Neural cell (in vitro differentiated cells): ENCODE measurements at regions not wholly inside any gene's neighbourhood (a gene's known extent, or its start where the extent isn't known, plus 50 kb on each side); places are given as distances from the start of the nearest gene placed in this dataset.

Experiments
- H2AFZ ChIP-seq: fragments of 200-600, 300-800 bp; sonication (generic), shearing (Covaris generic); 2 replicates; pipeline ENCODE4 v1.6.0; 2014; ENCODE audit warnings: low read depth, mild to moderate bottlenecking, antibody characterized with exemption, low read length, moderate library complexity
- H3F3A ChIP-seq: fragments of 200-600 bp; shearing (Covaris generic); 2 replicates; pipeline ENCODE4 v1.6.1; 2016; ENCODE audit warnings: mild to moderate bottlenecking, moderate library complexity, mixed read lengths, antibody characterized with exemption, low read length; ENCODE audit not compliant: insufficient read depth, poor library complexity, severe bottlenecking
- H3K27ac ChIP-seq: fragments of 200-600, 300-800 bp; sonication (generic), shearing (Covaris generic); 2 replicates; pipeline ENCODE4 v1.5.1; 2014; ENCODE audit warnings: mild to moderate bottlenecking, low read length, moderate library complexity
- H3K27me3 ChIP-seq: fragments of 300-800, 200-600 bp; sonication (generic), shearing (Covaris generic); 2 replicates; pipeline ENCODE4 v1.6.0; 2014; ENCODE audit warnings: mild to moderate bottlenecking, low read depth, low read length, moderate library complexity; ENCODE audit not compliant: insufficient read depth
- H3K36me3 ChIP-seq: fragments of 300-800, 200-600 bp; sonication (generic), shearing (Covaris generic); 2 replicates; pipeline ENCODE4 v1.5.1; 2014; ENCODE audit warnings: mild to moderate bottlenecking, antibody characterized with exemption, low read length, moderate library complexity; ENCODE audit not compliant: insufficient read depth
- H3K4me2 ChIP-seq: fragments of 300-800, 200-600 bp; sonication (generic), shearing (Covaris generic); 2 replicates; pipeline ENCODE4 v1.6.0; 2014; ENCODE audit warnings: mild to moderate bottlenecking, low read length
- H3K4me3 ChIP-seq: fragments of 300-800, 200-600 bp; sonication (generic), shearing (Covaris generic); 2 replicates; pipeline ENCODE4 v1.5.1; 2014; ENCODE audit warnings: mild to moderate bottlenecking, low read length, moderate library complexity
- H3K79me2 ChIP-seq: fragments of 200-600 bp; shearing (Covaris generic); replicated peaks from 2 replicates; pipeline ENCODE4 v1.6.0; 2014; ENCODE audit warnings: mild to moderate bottlenecking, low read length, moderate library complexity; ENCODE audit not compliant: insufficient read depth
- H3K9ac ChIP-seq: fragments of 300-800, 200-600 bp; sonication (generic), shearing (Covaris generic); 2 replicates; pipeline ENCODE4 v1.6.1; 2016; ENCODE audit warnings: mild to moderate bottlenecking, low read length, mixed read lengths
- H3K9me2 ChIP-seq: fragments of 200-600 bp; shearing (Covaris generic); 2 replicates; pipeline ENCODE4 v1.6.1; 2016; ENCODE audit warnings: mild to moderate bottlenecking, low read length, mixed read lengths; ENCODE audit not compliant: insufficient read depth
- H3K9me3 ChIP-seq: fragments of 200-600, 300-800 bp; sonication (generic), shearing (Covaris generic); 2 replicates; pipeline ENCODE4 v1.6.1; 2016; ENCODE audit warnings: mild to moderate bottlenecking, mixed run types, low read length, moderate library complexity, mixed read lengths
- H4K20me1 ChIP-seq: fragments of 200-600 bp; shearing (Covaris generic); 2 replicates; pipeline ENCODE4 v1.6.1; 2016; ENCODE audit warnings: mild to moderate bottlenecking, mixed run types; ENCODE audit not compliant: insufficient read depth
- CTCF ChIP-seq: fragments of 450-650 bp; IDR thresholded peaks from 2 replicates; pipeline ENCODE4 v1.5.1; 2014; ENCODE audit warnings: antibody characterized with exemption, mild to moderate bottlenecking, moderate library complexity; ENCODE audit not compliant: poor library complexity, severe bottlenecking
- EP300 ChIP-seq: fragments of 450-650 bp; conservative IDR thresholded peaks from 2 replicates; pipeline ENCODE4 v1.6.1; 2014; ENCODE audit warnings: antibody characterized with exemption, mild to moderate bottlenecking, moderate library complexity; ENCODE audit not compliant: poor library complexity, severe bottlenecking
- EZH2 ChIP-seq: fragments of 200-600, 300-800 bp; shearing (Covaris generic), sonication (generic); IDR thresholded peaks from 2 replicates; pipeline ENCODE4 v1.6.1; 2014; ENCODE audit warnings: antibody characterized with exemption, low read length, borderline replicate concordance, mild to moderate bottlenecking; ENCODE audit not compliant: insufficient read depth, poor library complexity, severe bottlenecking
- MXI1 ChIP-seq: fragments of 450-650 bp; conservative IDR thresholded peaks from 2 replicates; pipeline ENCODE4 v1.6.1; 2014; ENCODE audit warnings: antibody characterized with exemption, mild to moderate bottlenecking; ENCODE audit not compliant: poor library complexity, severe bottlenecking
- POLR2AphosphoS5 ChIP-seq: IDR thresholded peaks from 2 replicates; pipeline ENCODE4 v1.6.1; 2012
- RAD21 ChIP-seq: fragments of 450-650 bp; conservative IDR thresholded peaks from 2 replicates; pipeline ENCODE4 v1.6.1; 2014; ENCODE audit warnings: antibody characterized with exemption, mild to moderate bottlenecking, moderate library complexity
- REST ChIP-seq: IDR thresholded peaks from 2 replicates; pipeline ENCODE4 v1.6.1; 2012; ENCODE audit warnings: borderline replicate concordance
- SMC3 ChIP-seq: fragments of 450-650 bp; conservative IDR thresholded peaks from 2 replicates; pipeline ENCODE4 v1.6.1; 2014; ENCODE audit warnings: antibody characterized with exemption, mild to moderate bottlenecking, moderate library complexity; ENCODE audit not compliant: poor library complexity
- TAF1 ChIP-seq: IDR thresholded peaks from 2 replicates; pipeline ENCODE4 v1.6.1; 2012; ENCODE audit warnings: low read depth

- Histone ChIP-seq H3K9me2 (no peaks in the 10 kb centered on the region), H3F3A (no peaks in the 10 kb centered on the region), H3K79me2 (no peaks in the 10 kb centered on the region), H4K20me1 (no peaks in the 10 kb centered on the region), H3K4me2 (no peak overlapping the region), H3K4me3 (no peak overlapping the region), H3K9ac (no peak overlapping the region), H3K27ac (no peak overlapping the region), H3K36me3 (no peaks in the 10 kb centered on the region), H3K9me3 (no peaks in the 10 kb centered on the region), H2AFZ (no peak overlapping the region), H3K27me3 (no peaks in the 10 kb centered on the region)
- no peak for TF ChIP-seq MXI1
- no peak for TF ChIP-seq REST
- TF ChIP-seq TAF1, result no peak
- no peak for TF ChIP-seq EP300
- TF ChIP-seq RAD21, result no peak
- TF ChIP-seq CTCF, result no peak
- no peak for TF ChIP-seq EZH2
- TF ChIP-seq POLR2AphosphoS5, result no peak
- no peak for TF ChIP-seq SMC3
These were observed 703.5 kb upstream of the PABPC4L start for GRCh38 chr4:134905061-134905460.

- no peak overlapping the region for H3K4me2 ChIP-seq
- TF ChIP-seq SMC3, result no peak
- no peak for TF ChIP-seq REST
- no peak for TF ChIP-seq TAF1
- no peak for TF ChIP-seq RAD21
- TF ChIP-seq CTCF, result no peak
- no peak for TF ChIP-seq MXI1
- no peak for TF ChIP-seq EZH2
- TF ChIP-seq EP300, result no peak
- no peak for TF ChIP-seq POLR2AphosphoS5
- no peak overlapping the region for H2AFZ ChIP-seq
- H3K9me3 ChIP-seq, result no peaks in the 10 kb centered on the region
- H3K27ac ChIP-seq, result no peak overlapping the region
- no peaks in the 10 kb centered on the region for H3K27me3 ChIP-seq
- no peaks in the 10 kb centered on the region for H3K79me2 ChIP-seq
- H3K4me3 ChIP-seq, result no peak overlapping the region
- no peak overlapping the region for H3K9ac ChIP-seq
- no peaks in the 10 kb centered on the region for H4K20me1 ChIP-seq
- H3K36me3 ChIP-seq, result no peaks in the 10 kb centered on the region
- H3F3A ChIP-seq, result no peaks in the 10 kb centered on the region
- H3K9me2 ChIP-seq, result no peaks in the 10 kb centered on the region
These were observed 686.6 kb upstream of the PABPC4L start for GRCh38 chr4:134888156-134888555.
